Stimulated activated CD8-positive, alpha-beta memory T cell treated with anti-CD3 and anti-CD28 coated beads, Interleukin-2, amount 100 ng/mL, for 1 hour (primary cell): ENCODE measurements at regions not wholly inside any gene's neighbourhood (a gene's known extent, or its start where the extent isn't known, plus 50 kb on each side); places are given as distances from the start of the nearest gene placed in this dataset.

Source experiments
- DNase-seq, 2 donors: peaks; one replicate each; pipeline ENCODE4 v3.0.0-alpha.2; 2020; ENCODE audit warnings: low read depth in 2 of 2

DNA sequence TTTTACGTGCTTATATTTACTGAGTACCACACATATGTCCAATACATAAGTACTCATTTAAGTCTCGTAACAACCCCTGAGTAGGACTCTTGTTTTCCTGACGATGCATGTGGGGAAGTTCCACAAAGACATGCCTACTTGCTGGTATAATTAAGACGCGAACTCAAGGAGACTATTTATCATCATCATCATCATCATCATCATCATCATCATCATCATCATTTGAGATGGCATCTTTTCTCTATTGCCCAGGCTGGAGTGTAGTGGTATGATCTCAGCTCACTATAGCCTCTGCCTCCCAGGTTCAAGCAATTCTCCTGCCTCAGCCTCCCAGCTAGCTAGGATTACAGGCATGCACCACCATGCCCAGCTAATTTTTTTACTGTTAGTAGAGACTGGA, 809.9 kb upstream of the EEF2KMT start:
- no peak for DNase-seq

DNA sequence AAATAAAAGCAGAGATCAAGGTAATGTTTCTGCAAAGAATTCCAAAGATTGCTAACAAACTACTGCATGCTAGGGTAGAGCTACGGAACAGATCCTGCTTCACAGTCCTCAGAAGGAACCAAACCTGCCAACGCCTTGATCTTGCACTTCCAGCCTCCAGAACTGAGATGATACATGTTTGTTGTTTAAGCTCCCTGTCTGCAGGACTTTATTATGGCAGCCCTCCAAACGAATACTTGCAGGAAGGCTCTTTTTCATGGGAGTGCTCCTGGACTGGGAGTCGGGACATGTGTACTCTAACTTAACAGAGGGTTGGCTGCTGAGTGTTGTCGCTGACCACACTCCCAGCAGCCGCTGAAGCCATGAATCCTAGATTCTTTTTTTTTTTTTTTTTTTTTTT, 808.8 kb upstream of the EEF2KMT start:
- DNase-seq, result no peak

DNA sequence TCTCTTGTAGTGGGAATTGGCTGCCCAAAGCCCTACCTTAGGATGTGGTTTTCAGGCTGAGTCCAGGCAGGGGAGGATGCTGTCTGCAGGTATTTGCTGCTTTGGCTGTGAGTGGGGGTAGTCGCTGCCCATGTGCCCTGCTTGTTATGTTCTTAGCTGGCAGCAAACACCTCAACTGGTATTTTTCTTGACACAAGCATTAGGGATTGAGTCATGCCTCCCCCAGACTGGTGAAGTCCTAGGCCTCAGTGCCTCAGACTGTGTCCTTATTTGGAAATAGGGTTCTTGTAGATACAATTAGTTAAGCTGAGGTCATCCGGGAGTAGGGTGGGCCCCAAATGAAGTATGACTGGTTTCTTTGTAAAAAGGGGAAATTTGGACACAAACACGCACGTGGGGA, 808.3 kb upstream of the EEF2KMT start:
- DNase-seq, result no peak

DNA sequence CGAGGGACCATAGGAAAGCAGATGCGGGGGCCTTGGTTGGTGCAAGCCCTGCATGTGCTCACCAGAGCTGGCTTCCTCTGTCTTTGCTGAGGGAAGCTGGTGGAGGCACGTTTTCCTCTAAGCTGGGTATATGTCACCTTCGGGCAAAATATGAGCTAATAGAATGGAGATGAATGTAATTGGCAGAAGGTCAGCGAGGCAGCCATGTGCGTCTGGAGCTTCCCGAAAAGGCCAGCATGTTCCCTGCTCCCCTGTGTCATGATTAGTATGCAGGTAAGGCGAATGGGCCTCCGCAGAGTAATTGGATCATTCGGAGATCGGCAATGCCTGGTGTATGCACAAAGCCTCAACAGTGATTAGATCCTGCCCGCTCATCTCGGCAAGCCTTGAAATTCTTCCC, 806.2 kb upstream of the EEF2KMT start:
- DNase-seq, result no peak

DNA sequence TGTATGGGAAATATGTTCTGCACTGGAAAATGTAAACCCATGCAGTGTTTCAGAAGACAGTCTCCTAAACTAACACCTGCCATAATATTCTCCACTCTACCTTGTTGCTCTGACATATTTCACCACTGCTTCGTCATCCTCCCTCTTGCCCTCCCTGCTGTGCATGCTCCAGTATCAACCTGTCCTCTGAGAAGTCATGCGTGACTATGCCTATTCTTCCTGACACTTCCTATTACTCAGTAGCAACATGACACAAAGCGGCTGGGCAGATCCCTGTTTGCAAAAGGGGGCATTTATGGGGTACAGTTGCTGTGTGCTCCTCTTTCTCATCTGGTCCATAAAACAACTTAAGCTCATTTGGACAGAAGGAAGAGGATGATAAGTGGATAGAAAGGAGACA, 805.6 kb upstream of the EEF2KMT start:
- DNase-seq, result no peak

DNA sequence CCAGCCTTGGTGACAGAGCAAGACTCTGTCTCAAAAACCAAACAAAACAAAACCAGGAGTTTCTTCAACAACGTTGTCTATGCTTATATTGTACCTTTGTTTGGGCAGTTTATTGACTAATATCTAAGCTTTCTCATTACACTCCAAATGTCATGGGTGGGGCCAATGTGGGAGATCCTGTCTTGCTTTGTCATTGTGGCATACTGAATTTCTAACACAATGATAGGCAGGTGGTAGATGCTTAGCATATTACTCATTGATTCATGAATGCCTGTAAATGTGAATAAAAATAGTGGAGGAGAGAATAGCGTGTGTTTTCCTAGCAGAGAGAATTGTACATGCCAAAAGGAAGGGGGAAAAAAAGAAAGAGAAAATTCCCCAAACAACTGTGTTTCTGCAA, 802.5 kb upstream of the EEF2KMT start:
- DNase-seq, result no peak

DNA sequence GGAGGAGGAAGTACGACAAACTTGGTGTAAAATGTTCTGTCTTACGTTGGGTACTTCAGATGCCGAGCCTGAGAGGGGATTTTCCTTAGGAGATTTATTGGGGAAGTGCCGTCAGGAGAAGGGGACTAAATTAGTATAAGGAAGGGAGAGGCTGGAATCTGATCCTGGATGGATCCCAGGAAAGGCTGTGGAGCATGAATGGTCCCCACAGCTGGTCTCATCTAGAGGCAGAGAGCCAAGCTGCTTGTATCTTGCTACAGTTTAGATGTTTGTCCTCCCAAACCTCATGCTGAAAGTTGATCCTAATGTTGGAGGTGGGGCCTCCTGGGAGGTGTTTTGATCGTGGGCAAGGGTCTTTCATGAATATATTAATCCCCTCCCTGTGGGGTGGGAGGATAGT, 798.4 kb upstream of the EEF2KMT start:
- no peak for DNase-seq

DNA sequence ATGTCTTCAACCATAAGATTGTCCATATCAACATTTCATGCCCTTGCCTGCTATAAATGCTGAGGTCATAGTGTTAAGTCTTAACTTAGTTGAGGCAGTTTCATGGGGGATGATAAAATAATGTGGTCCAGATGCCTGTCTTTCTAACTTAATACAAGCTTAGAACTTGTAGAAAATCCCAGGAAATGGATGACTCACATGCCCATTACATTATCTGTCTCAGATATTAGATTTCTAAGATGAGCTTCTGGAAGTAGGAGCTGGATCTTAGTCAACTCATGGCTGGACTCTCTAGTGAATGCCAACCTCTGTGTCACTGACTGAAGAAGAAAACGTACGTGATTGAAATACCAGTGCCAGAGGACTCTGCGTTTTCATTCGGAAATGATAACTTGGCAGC, 797.5 kb upstream of the EEF2KMT start:
- no peak for DNase-seq

DNA sequence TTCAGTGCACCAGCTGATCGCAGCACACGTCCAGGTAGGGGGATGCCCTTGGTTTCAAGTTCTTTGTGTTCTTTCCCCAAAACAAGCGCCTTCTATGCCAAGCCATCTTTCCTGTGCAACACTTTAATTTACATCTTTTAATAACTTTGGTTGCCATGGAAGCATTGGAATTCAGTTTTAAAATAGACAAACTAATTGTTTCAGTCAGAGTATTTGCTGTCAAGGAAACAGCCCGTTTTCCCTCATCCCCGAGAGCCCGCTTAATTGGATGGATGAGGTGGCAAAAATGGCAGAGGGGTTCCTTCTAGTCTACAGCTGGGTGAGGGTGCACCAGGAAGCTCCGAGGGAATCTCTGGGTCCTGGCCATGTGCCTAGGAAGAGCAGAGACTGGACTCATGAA, 793.7 kb upstream of the EEF2KMT start:
- DNase-seq, result no peak

DNA sequence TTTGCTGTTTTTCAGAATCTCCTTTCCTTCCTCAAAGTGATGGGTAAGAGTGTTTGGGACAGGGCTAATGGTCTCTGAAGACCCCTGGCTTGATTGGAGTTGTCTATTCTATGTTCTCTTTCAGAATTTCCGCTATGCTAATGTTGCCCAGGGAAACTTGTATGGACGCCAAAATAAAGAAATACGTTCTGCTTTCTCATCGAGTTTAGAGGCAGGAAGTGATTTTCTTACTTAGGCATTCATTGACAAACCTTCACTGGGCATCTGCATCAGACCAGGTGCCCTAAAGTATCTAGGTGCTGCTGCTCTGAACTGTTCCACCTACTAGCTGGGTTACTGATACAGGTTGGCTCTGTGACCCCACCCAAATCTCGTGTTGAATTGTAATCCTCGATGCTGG, 787.9 kb upstream of the EEF2KMT start:
- DNase-seq, result no peak

DNA sequence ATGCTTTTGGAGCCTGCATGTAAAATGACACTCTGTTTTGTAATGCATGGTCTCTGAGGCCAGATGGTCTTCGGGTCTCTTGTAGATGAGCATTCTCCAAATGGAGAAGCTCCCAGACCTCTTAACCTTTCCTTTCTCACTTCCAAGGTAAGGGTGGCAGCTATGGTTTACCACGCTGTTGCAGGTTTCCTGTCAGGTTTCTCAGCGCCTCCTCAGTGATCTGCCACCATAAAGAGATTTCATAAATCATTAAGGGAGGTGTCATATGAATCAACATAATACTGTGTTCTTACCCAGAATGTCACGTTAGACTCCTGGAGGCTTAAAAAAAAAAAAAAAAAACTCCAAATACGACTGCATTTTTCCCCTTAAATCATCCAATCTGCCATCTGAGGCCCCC, 787.4 kb upstream of the EEF2KMT start:
- no peak for DNase-seq

DNA sequence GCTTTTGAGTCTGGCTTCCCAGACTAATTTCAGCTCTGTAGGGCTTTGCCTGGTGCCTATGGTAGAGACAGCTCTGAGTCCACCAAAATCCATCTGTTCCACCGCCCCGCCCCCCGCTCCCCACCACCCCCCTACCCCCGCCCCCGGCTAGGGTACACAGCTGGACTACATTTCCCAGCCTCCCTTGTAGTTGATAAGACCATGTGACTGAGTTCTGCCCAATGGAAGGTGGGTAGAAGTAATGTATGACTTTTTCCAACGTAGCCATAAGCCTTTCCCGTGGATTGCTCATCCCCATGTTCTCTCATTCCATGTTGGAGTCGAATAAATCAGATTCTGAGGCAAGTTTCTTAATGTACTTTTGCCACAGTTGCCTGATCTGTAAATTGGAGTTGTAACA, 786.7 kb upstream of the EEF2KMT start:
- no peak for DNase-seq

DNA sequence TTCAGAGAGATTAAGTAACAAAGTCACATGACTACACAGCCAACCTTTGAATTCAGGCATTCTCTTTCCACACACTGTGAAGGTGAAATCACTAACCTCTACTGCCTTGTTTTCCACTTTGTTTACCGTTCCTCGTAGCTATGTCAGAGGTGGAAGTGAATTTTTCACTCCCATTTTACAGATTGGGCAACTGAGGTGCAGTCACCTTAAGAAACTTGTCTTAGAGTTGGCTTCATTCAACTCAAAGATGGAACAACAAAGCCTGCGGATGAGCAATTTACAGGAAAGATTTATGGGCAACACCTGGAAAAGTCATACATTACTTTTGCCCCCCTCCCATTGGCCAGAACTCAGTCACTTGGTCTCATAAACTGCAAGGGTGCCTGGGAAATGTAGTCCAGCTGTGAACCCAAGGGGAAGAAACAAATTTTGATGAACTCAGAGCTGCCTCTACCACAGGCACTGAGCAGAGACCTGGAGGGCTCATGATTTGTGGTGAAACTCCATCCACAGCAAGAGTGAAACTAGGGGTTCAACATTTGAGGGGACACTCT, 784.6 kb upstream of the EEF2KMT start:
- no peak for DNase-seq

DNA sequence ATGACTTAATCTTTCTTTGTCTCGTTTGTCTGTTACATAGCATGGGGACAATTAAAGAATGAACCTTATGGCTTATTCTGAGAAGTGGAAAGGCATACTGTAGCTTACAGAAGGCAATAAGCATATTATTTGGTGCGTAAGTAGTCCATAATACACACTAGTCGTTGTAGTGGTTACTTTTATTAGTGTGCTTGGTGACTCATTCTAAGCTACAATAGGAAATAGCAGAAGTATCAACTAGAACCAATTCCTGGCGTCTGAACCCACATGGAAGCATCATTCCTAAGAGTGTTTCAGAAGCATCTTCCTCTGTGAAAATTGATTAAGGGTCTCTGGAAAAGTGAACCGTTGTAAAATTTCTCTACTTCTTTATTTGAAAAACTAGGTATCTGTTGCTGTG, 777.8 kb upstream of the EEF2KMT start:
- DNase-seq, result no peak

DNA sequence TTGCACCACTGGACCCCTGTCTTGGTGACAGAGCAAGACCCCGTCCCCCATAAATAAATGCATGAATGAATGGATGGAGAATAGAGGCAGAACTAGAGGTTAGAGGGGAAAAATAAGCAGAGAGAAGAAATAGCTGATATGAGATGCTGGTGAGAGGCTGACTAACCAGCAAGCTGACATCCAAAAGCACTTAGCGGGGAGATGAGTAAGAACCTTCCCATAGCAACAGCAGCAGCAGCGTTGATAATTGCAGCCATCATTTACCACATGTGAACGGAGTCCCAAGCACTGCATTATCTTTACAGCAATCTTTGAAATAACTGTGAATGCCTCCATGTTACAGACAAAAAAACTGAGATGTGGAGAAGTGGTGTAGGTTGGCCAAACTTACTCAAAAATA, 777.3 kb upstream of the EEF2KMT start:
- DNase-seq, result no peak

DNA sequence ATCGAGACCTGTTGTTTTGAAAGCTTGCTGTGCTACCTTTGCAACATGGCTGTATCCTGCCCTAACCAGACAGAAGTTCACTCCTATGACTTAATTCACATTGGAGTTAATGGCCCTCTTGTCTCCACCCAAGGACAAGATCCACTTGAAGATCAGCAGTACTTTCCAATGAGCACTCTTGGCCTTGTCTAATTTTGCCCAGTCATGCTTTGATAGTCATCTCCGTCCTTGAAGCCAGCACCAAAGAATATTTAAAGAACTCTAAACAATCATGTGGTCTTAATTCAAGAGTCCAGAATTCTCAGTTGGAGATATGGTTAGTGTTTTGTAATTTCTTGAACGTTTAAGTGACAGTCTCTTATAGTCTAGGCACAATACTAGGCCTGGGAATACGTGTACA, 775.6 kb upstream of the EEF2KMT start:
- no peak for DNase-seq

DNA sequence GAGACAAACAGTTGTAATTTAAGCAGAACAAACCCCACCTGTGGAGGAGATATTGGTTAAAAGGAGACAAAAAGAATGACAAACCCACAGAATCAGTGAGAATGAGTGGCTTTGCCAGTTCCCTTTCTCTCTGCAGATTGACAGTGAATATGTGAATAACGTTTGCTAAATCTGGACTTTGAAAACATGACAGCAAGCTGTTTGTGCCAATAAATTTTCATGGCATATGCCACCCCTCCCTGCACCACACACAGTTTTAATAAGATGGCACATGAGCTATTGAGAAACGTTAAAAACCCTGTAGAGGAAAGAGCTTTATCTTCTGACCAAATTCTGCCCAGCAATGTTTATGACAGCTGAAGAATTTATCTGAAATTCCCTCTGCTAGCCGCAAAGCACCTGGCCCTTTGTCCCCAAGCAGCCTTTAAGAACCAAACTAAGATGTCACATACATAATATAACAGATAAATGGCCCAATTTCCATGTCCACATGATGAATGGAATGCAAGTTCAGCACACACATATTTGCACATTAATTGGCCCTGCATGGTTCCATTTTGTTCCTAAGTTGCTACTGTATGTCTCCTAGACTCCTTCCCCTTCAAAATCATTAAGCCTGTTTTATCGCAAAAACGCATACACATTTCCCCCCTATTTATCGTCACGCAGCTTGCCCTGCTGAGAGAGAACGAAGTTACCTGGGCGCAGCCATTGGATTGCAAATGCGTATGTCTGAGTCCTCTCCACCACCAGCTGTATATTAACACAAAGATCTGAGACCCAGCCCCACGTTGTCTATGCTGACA, 773.5 kb upstream of the EEF2KMT start:
- no peak for DNase-seq

DNA sequence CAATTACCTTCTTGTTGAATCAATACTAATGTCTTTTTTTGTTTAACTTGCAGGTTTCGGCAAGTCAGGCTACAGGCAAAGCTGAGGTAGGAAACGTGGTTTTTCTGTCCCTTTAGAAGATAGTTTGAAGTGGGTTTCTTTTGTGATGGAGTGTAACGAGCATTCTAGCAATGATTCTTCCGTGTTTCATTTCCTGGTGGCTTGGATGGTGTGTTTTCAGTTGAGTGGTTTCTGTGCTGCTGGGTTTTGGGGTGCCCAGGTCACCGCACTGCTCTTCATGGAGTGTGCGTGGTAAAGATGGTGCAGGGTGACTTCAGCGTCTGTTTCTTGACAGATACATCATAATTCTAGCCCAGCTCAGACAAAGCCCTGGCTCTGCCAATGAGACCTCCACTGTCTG, 769.7 kb upstream of the EEF2KMT start:
- DNase-seq, result no peak

DNA sequence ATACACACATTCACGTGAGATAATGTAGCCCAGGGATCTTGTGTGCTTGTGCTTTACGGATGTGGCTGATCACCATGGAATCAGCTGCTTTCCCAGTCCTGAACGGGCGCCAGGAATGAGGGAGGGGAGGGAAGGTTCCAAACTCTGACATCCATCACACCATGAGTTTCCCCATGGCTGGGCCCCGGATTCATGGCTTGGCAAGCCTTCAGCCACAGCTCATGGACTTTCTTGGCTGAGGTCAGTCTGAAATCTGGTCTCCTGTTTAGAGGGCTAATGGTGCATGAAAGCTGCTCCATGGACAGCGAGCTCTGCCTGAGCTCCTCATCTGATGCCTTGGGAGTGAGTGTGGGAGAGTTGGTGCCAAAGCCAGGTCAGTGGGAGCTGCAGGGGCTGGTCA, 767.6 kb upstream of the EEF2KMT start:
- DNase-seq, result no peak

DNA sequence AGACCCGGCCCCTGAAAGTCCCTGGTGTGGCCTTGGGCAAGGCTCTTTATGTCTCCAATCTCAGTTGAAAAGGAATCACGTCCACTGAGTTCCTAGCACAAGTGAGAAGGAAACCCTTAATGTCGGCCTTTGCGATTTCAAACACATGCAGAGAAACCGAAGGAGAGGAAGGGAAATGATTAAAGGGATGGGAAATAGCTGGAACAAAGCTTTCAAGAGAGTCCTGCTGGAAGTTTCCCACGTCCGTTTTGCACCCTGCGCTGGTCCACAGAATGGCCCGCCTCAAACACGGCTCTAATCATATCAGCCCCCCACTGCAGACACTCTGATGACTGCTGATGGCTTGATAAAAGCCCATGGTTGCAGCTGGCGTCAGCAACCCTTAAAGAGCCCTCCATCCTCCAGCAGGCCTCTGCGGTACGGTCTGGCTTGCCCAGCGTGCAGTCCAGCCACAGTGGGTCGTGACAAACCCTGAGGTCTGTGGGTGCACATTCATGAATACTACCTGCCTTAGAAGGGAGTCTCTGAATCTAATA, 765.5 kb upstream of the EEF2KMT start:
- no peak for DNase-seq

DNA sequence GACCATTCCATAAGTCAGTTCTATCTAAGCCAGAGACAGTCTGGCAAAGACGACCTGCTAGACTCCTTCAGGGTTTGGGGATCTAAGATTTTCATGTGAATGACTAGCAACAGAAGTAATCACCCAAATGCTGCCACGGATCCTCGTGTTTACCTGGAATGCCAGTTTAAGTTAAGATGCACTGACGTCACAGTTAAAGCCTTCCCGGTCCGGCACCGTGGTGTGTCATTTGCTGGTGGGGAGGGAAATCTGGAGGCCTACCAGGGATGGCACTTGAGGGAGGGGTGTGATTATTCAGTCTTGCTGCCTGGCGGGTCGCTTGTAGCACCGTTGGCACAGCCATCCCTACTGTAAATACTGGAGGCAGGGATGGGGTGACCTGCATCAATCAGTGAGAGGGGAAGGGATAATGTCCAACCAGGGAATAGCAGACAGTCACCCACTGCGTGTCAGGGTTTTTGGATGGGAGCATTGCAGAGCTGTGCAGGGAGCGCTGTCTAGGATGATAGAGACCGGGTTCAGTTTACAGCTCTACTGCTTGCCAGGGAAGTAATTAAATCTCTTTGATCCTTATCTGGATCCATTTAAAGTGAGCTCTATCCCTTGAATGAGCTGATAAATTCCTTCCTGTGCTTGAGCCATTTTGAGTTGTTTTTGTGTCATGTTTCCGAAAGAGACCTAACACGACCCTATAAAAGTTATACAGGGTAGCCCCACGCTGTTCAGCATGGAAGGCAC, 764.7 kb upstream of the EEF2KMT start:
- DNase-seq, result no peak

DNA sequence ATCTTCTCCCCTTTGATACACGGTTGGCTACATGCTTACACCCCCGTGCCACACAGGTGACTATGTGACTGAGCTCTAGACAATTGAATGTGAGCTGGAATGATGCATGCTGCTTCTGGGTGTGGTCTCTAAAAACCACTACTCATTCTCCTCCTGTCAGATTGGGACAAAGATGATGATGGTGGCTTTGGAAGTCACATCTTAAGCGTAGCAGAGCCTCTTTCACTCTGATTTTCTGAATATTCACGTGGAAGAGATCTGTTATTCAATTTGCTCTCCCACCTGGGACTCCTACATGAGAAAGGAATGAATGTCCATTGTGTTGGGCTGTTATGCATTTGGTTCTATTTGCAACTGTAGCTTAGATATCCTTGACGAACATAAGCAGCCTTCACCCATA, 763.6 kb upstream of the EEF2KMT start:
- DNase-seq, result no peak

DNA sequence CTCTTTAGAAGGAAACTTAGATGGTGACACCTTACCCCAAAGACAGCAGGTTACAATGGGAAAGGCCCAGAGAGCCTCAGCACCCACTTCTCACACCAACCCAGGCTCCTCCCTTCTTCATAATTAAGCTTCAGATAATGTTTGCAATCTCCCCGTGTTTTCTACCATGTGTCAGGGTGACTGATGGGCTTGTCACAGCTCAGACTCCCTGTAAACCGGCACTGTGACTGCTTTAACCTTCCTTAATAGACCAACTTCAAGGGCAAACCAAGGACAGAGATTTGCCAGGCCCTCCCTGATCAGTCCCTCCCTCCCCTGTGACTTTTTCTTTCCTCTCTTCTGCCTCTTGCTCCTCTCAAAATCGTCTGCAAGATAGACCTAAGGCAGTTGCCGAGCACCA, 760.6 kb upstream of the EEF2KMT start:
- no peak for DNase-seq
